ENCODE measurements at regions not wholly inside any gene's neighbourhood (a gene's known extent, or its start where the extent isn't known, plus 50 kb on each side); places are given as distances from the start of the nearest gene placed in this dataset.
"Not testable (repeated sequence)": the region's sequence is repeated elsewhere in the genome, so short reads cannot be mapped to it uniquely, and the experiment has no call there.

DNA sequence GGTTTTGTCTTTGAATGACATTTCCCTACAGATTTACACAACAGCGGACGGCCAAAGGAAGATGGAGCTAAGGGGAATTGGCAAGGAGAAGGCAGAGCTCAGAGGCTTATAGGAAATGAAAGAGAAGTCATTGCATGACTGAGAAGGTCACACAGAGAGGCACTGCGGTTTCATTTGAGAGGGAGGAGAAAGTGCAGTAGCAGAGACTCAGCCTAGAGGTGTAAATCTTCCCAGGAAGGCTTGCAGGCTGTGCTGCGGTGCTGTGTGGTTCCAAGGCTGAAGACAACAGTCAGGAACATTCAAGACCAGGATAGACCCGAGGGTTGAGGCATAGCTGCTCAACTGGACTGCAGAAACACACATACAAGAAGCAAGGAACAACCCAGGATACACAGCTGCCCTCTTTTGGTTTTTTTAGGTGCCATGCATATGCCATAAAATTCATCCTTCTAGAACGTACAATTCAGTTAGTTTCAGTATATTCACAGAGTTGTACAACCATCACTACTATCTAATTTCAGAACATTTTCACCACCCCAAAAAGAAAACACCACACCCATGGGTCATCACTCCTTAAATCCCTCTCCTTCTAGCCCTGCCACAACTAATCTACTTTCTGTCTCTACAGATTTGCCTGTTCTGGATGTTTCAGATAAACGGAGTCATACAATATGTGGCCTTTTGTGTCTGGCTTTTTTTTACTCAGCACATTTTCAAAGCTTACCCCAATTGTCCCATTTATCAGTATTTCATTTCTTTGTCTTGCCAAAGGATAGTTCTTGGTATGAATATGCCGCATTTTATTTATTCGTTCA, 313.5 kb downstream of the ANAPC1 start:
- H3K4me3 ChIP-seq (ENCODE audit: low read depth in 2 of 2, low read length in 1 of 2); H3K36me3 ChIP-seq (replicated peaks in 1 of 2; ENCODE audit: control insufficient read depth in 1 of 2, insufficient read depth in 2 of 2, low read length in 1 of 2); H3K27me3 ChIP-seq (ENCODE audit: insufficient read depth); H3K4me2 ChIP-seq; H2AFZ ChIP-seq (ENCODE audit: low read depth); H3K9ac ChIP-seq; H3K9me2 ChIP-seq; H3K79me2 ChIP-seq (ENCODE audit: insufficient read depth); H4K20me1 ChIP-seq (ENCODE audit: insufficient read depth); H3K4me1 ChIP-seq (ENCODE audit: control insufficient read depth in 1 of 2, insufficient read depth in 2 of 2, low read depth in 1 of 2, low read length in 1 of 2); POLR2A ChIA-PET; CTCF ChIA-PET; H3K9me3 ChIP-seq; DNase-seq; H3K27ac ChIP-seq (ENCODE audit: low read depth in 2 of 2, low read length in 1 of 2); H3F3A ChIP-seq (replicated peaks; ENCODE audit: insufficient read depth): not testable (repeated sequence)
- 95% methylated on average over 6 of the region's 9 CpGs for WGBS (ENCODE audit: low lambda C conversion rate)

GRCh38 chr2:111574803-111575202, 309.2 kb downstream of the ANAPC1 start:
- H3K9ac ChIP-seq; CTCF ChIA-PET; DNase-seq; H3K9me2 ChIP-seq; H3K4me2 ChIP-seq; H3K27me3 ChIP-seq (ENCODE audit: insufficient read depth); H3F3A ChIP-seq (replicated peaks; ENCODE audit: insufficient read depth); H4K20me1 ChIP-seq (ENCODE audit: insufficient read depth); H3K4me1 ChIP-seq (ENCODE audit: control insufficient read depth in 1 of 2, insufficient read depth in 2 of 2, low read depth in 1 of 2, low read length in 1 of 2); POLR2A ChIA-PET; H3K79me2 ChIP-seq (ENCODE audit: insufficient read depth); H3K27ac ChIP-seq (ENCODE audit: low read depth in 2 of 2, low read length in 1 of 2); H3K36me3 ChIP-seq (replicated peaks in 1 of 2; ENCODE audit: control insufficient read depth in 1 of 2, insufficient read depth in 2 of 2, low read length in 1 of 2); H2AFZ ChIP-seq (ENCODE audit: low read depth); H3K4me3 ChIP-seq (ENCODE audit: low read depth in 2 of 2, low read length in 1 of 2); H3K9me3 ChIP-seq: not testable (repeated sequence)
- WGBS (ENCODE audit: low lambda C conversion rate): 82% methylated on average over 4 of the region's 4 CpGs

- H3F3A ChIP-seq (replicated peaks; ENCODE audit: insufficient read depth); H3K4me3 ChIP-seq (ENCODE audit: low read depth in 2 of 2, low read length in 1 of 2); H3K9ac ChIP-seq; H3K4me2 ChIP-seq; H3K36me3 ChIP-seq (replicated peaks in 1 of 2; ENCODE audit: control insufficient read depth in 1 of 2, insufficient read depth in 2 of 2, low read length in 1 of 2); H4K20me1 ChIP-seq (ENCODE audit: insufficient read depth); H3K79me2 ChIP-seq (ENCODE audit: insufficient read depth); DNase-seq; H3K4me1 ChIP-seq (ENCODE audit: control insufficient read depth in 1 of 2, insufficient read depth in 2 of 2, low read depth in 1 of 2, low read length in 1 of 2); H3K27me3 ChIP-seq (ENCODE audit: insufficient read depth); H3K9me2 ChIP-seq; H3K27ac ChIP-seq (ENCODE audit: low read depth in 2 of 2, low read length in 1 of 2); POLR2A ChIA-PET; CTCF ChIA-PET; H3K9me3 ChIP-seq; H2AFZ ChIP-seq (ENCODE audit: low read depth): not testable (repeated sequence)
- 93% methylated on average over 14 of the region's 18 CpGs for WGBS (ENCODE audit: low lambda C conversion rate)
These were observed 306.7 kb downstream of the ANAPC1 start for GRCh38 chr2:111577154-111577885.

DNA sequence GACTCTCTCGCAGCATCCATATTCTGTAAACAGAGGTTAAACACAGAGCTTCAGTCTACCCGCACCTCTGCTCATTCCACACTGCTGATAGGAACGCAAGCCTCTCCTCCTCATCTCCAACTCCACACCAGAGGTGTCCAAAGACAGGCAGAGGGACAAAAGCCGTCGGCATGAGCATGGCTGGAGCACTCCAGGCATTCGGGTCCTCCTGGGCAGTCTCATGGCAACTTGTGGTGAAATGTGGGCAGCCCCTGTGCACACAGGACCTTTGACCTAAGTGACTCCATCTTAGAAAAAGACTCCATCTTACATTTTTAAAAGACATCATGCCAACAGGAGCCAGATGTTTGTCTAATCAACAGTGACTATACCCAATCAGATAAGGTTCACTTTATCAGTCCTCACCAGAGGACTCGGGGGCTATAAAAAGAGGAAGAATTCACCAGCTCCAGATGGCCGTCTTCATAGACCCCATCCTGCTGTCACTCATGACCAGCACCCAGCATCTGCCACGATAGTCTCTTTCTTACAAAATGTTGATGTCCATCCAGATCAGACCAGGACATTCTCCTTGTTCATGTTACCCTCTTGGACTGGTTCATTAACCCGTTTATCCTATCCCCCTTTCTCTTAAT, 304.4 kb downstream of the ANAPC1 start:
- DNase-seq; POLR2A ChIA-PET; H3K9me3 ChIP-seq; H3K79me2 ChIP-seq (ENCODE audit: insufficient read depth); H3K27me3 ChIP-seq (ENCODE audit: insufficient read depth); H3K27ac ChIP-seq (ENCODE audit: low read depth in 2 of 2, low read length in 1 of 2); H3K9me2 ChIP-seq; H3K9ac ChIP-seq; H2AFZ ChIP-seq (ENCODE audit: low read depth); CTCF ChIA-PET; H3K4me3 ChIP-seq (ENCODE audit: low read depth in 2 of 2, low read length in 1 of 2); H3K4me2 ChIP-seq; H3F3A ChIP-seq (replicated peaks; ENCODE audit: insufficient read depth); H3K36me3 ChIP-seq (replicated peaks in 1 of 2; ENCODE audit: control insufficient read depth in 1 of 2, insufficient read depth in 2 of 2, low read length in 1 of 2); H3K4me1 ChIP-seq (ENCODE audit: control insufficient read depth in 1 of 2, insufficient read depth in 2 of 2, low read depth in 1 of 2, low read length in 1 of 2); H4K20me1 ChIP-seq (ENCODE audit: insufficient read depth): not testable (repeated sequence)
- WGBS (ENCODE audit: low lambda C conversion rate): 81% methylated on average over 9 of the region's 10 CpGs

DNA sequence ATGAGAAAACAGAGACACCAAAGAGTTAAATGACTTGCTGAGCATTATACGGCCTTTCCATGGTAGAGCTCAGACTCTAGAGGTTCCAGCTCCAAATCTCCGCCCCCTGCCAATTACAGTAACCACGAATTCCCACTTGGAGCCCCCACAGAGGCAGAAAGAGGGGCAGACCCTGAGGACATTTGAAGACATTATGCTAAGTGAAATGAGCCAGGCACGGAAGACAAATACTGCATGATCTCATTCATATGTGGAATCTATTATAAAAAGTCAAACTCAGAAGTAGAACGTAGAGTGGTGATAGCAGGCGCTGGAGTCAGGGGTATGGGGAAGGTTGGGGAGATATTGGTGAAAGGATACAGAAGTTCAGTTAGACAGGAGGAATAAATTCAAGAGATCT, 303.4 kb downstream of the ANAPC1 start:
- H3K9me3 ChIP-seq; H3K27ac ChIP-seq (ENCODE audit: low read depth in 2 of 2, low read length in 1 of 2); H3F3A ChIP-seq (replicated peaks; ENCODE audit: insufficient read depth); H3K9ac ChIP-seq; H4K20me1 ChIP-seq (ENCODE audit: insufficient read depth); H3K4me3 ChIP-seq (ENCODE audit: low read depth in 2 of 2, low read length in 1 of 2); H3K27me3 ChIP-seq (ENCODE audit: insufficient read depth); H3K79me2 ChIP-seq (ENCODE audit: insufficient read depth); H3K4me1 ChIP-seq (ENCODE audit: control insufficient read depth in 1 of 2, insufficient read depth in 2 of 2, low read depth in 1 of 2, low read length in 1 of 2); POLR2A ChIA-PET; H3K9me2 ChIP-seq; H2AFZ ChIP-seq (ENCODE audit: low read depth); DNase-seq; CTCF ChIA-PET; H3K36me3 ChIP-seq (replicated peaks in 1 of 2; ENCODE audit: control insufficient read depth in 1 of 2, insufficient read depth in 2 of 2, low read length in 1 of 2); H3K4me2 ChIP-seq: not testable (repeated sequence)
- WGBS (ENCODE audit: low lambda C conversion rate): no CpG with 5 or more reads among the region's 6 CpGs

- H3K4me3 ChIP-seq (ENCODE audit: low read depth in 2 of 2, low read length in 1 of 2); H3K9me3 ChIP-seq; H3K36me3 ChIP-seq (replicated peaks in 1 of 2; ENCODE audit: control insufficient read depth in 1 of 2, insufficient read depth in 2 of 2, low read length in 1 of 2); CTCF ChIA-PET; H3K79me2 ChIP-seq (ENCODE audit: insufficient read depth); POLR2A ChIA-PET; H3F3A ChIP-seq (replicated peaks; ENCODE audit: insufficient read depth); H3K4me1 ChIP-seq (ENCODE audit: control insufficient read depth in 1 of 2, insufficient read depth in 2 of 2, low read depth in 1 of 2, low read length in 1 of 2); DNase-seq; H3K27me3 ChIP-seq (ENCODE audit: insufficient read depth); H4K20me1 ChIP-seq (ENCODE audit: insufficient read depth); H3K27ac ChIP-seq (ENCODE audit: low read depth in 2 of 2, low read length in 1 of 2); H3K9ac ChIP-seq; H3K4me2 ChIP-seq; H2AFZ ChIP-seq (ENCODE audit: low read depth); H3K9me2 ChIP-seq: not testable (repeated sequence)
- 70% methylated on average over 6 of the region's 6 CpGs for WGBS (ENCODE audit: low lambda C conversion rate)
These were observed 301.9 kb downstream of the ANAPC1 start for GRCh38 chr2:111582090-111582489.
